Muscle of arm (tissue), 1 donor: ENCODE measurements at regions not wholly inside any gene's neighbourhood (a gene's known extent, or its start where the extent isn't known, plus 50 kb on each side); places are given as distances from the start of the nearest gene placed in this dataset.

ENCODE experiments used
- DNase-seq: peaks from one replicate; pipeline ENCODE4 v3.0.0-alpha.2; 2013

- DNase-seq: no peak
These were observed 74.7 kb upstream of the OLFM3 start for GRCh38 chr1:102071451-102071850.

GRCh38 chr1:102050556-102050955 is 53.8 kb upstream of the OLFM3 start:
- DNase-seq: no peak

- DNase-seq: no peak
These were observed 51.0 kb upstream of the OLFM3 start for GRCh38 chr1:102047724-102048123.
